ENCODE measurements at regions not wholly inside any gene's neighbourhood (a gene's known extent, or its start where the extent isn't known, plus 50 kb on each side); places are given as distances from the start of the nearest gene placed in this dataset.

DNA sequence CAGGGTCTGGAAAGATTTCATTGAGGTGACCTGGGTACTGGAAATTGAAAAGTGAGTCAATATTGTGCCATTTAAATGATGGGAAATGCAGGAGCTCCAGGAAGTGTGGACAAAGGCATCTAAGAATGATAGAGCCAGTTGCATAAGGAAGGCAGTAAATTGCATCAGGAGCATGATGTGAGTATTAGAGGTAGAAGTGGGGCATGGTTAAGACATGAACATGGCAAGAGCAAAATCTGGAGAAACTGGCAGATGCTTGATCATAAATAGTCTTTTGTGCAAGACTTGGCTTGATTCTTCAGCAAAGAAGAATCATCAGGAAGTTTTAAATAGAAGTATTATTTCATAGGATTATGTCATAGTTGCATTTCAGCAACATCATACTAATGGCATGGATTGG lies 157.4 kb upstream of the PUM3 start:
- TF ChIP-seq, protein P1, sequence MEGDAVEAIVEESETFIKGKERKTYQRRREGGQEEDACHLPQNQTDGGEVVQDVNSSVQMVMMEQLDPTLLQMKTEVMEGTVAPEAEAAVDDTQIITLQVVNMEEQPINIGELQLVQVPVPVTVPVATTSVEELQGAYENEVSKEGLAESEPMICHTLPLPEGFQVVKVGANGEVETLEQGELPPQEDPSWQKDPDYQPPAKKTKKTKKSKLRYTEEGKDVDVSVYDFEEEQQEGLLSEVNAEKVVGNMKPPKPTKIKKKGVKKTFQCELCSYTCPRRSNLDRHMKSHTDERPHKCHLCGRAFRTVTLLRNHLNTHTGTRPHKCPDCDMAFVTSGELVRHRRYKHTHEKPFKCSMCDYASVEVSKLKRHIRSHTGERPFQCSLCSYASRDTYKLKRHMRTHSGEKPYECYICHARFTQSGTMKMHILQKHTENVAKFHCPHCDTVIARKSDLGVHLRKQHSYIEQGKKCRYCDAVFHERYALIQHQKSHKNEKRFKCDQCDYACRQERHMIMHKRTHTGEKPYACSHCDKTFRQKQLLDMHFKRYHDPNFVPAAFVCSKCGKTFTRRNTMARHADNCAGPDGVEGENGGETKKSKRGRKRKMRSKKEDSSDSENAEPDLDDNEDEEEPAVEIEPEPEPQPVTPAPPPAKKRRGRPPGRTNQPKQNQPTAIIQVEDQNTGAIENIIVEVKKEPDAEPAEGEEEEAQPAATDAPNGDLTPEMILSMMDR (IDR thresholded peaks at IDR 0.05), result no peak
- TF ChIP-seq POLR2A (IDR thresholded peaks at IDR 0.05), result no peak
- no peak for TF ChIP-seq EP300 (IDR thresholded peaks at IDR 0.05)
- TF ChIP-seq POLR2AphosphoS5 (IDR thresholded peaks at IDR 0.05), result no peak

All from sigmoid colon (tissue), 4 donors.